ENCODE measurements at regions not wholly inside any gene's neighbourhood (a gene's known extent, or its start where the extent isn't known, plus 50 kb on each side); places are given as distances from the start of the nearest gene placed in this dataset.

DNA sequence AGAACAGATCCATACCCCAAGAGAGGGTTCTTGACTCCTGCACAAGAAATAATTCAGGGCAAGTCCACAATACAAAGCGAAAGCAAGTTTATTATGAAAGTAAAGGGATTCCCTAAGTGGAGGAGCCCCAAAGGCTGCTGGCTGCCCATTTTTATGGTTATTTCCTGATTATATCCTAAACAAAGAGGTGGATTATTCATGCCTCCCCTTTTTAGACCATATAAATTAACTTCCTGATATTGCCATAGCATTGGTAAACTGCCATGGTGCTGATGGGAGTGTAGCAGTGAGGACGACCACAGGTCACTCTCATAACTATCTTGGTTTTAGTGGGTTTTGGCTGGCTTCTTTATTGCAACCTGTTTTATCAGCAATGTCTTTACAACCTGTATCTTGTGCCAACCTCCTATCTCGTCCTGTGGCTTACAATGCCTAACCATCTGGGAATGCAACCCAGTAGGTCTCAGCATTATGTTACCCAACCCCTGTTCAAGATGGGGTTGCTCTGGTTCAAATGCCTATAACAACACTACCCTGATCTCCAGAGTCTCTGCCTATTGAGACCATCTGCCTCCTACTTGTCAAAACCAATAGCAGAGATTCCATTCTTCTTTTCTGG lies 154.4 kb upstream of the GRAMD2B start:
- H3K27ac ChIP-seq, result no peak overlapping the region
- 18 to 69% methylated on average over 3 of the region's 3 CpGs for WGBS, 2 donors
- no peaks in the 10 kb centered on the region for H3K36me3 ChIP-seq
- no peaks in the 10 kb centered on the region for H3K9me3 ChIP-seq
- no peaks in the 10 kb centered on the region for H3K27me3 ChIP-seq
- DNase-seq, result no peak
- H3K4me1 ChIP-seq, result no peaks in the 10 kb centered on the region
- intact Hi-C loops (cut with DNase I), result no loop called here
- TF ChIP-seq CTCF (IDR thresholded peaks at IDR 0.05) (no peak), POLR2A (IDR thresholded peaks at IDR 0.05) (no peak), POLR2AphosphoS5 (IDR thresholded peaks at IDR 0.05) (no peak), EP300 (IDR thresholded peaks at IDR 0.05) (no peak)
- H3K4me3 ChIP-seq, result no peak overlapping the region

DNA sequence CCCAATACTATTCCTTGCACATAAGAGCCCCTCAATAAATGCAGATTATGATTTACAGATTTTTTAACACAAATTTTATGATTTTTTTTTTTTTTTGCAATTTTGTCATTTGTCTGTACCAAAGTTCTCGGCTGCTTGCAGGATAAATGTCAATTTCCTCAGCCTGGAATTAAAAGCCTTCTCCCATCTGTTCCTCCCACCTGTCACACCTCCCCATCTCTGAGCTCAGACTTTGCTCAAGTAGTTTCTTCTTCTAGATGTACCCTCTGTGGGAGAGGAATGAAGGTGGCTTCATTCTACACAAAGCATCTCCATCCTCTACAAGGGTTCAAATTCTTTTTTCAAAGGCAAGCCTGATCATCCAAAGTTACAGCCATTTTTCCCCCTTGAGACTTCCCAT lies 153.7 kb upstream of the GRAMD2B start:
- intact Hi-C loops (cut with DNase I), result no loop called here
- no peak for DNase-seq
- no peak for TF ChIP-seq CTCF (IDR thresholded peaks at IDR 0.05)
- TF ChIP-seq EP300 (IDR thresholded peaks at IDR 0.05), result no peak
- TF ChIP-seq POLR2A (IDR thresholded peaks at IDR 0.05), result no peak
- TF ChIP-seq POLR2AphosphoS5 (IDR thresholded peaks at IDR 0.05), result no peak

GRCh38 chr5:126271141-126271540 lies 152.1 kb upstream of the GRAMD2B start:
- Histone ChIP-seq H3K27me3 (no peaks in the 10 kb centered on the region), H3K27ac (no peak overlapping the region), H3K4me3 (no peak overlapping the region), H3K36me3 (no peaks in the 10 kb centered on the region), H3K9me3 (no peaks in the 10 kb centered on the region), H3K4me1 (no peaks in the 10 kb centered on the region)
- no peak for DNase-seq
- TF ChIP-seq EP300 (IDR thresholded peaks at IDR 0.05), result no peak
- TF ChIP-seq POLR2A (IDR thresholded peaks at IDR 0.05), result no peak
- TF ChIP-seq POLR2AphosphoS5 (IDR thresholded peaks at IDR 0.05), result no peak
- no peak for TF ChIP-seq CTCF (IDR thresholded peaks at IDR 0.05)
- 93 to 94% methylated on average over 3 of the region's 3 CpGs for WGBS, 2 donors
- intact Hi-C loops (cut with DNase I), result no loop called here

More for the DNA sequence above, 153.7 kb upstream of the GRAMD2B start:
- H3K9me3 ChIP-seq, result no peaks in the 10 kb centered on the region
- H3K4me1 ChIP-seq, result no peaks in the 10 kb centered on the region
- no peaks in the 10 kb centered on the region for H3K27me3 ChIP-seq
- H3K36me3 ChIP-seq, result no peaks in the 10 kb centered on the region
- H3K27ac ChIP-seq, result no peak overlapping the region
- no peak overlapping the region for H3K4me3 ChIP-seq
- WGBS, 2 donors, result 78 to 93% methylated on average over 1 of the region's 1 CpG

GRCh38 chr5:126274076-126274762 lies 149.0 kb upstream of the GRAMD2B start:
- TF ChIP-seq POLR2AphosphoS5 (IDR thresholded peaks at IDR 0.05) (no peak), POLR2A (IDR thresholded peaks at IDR 0.05) (no peak), CTCF (IDR thresholded peaks at IDR 0.05) (no peak), EP300 (IDR thresholded peaks at IDR 0.05) (no peak)
- Histone ChIP-seq H3K27me3 (no peaks in the 10 kb centered on the region), H3K27ac (no peak overlapping the region), H3K4me1 (no peaks in the 10 kb centered on the region), H3K9me3 (no peaks in the 10 kb centered on the region), H3K4me3 (no peak overlapping the region), H3K36me3 (no peaks in the 10 kb centered on the region)
- DNase-seq, result no peak
- intact Hi-C loops (cut with DNase I), result no loop called here
- 78 to 83% methylated on average over 2 of the region's 2 CpGs for WGBS, 2 donors

Data from sigmoid colon (tissue), 6 donors.